GM21529 (cell line): ENCODE measurements at regions not wholly inside any gene's neighbourhood (a gene's known extent, or its start where the extent isn't known, plus 50 kb on each side); places are given as distances from the start of the nearest gene placed in this dataset.
A peak's percentile ranks its signal among the peaks of the same experiment; 100 is the strongest.

ENCODE experiments used
- ATAC-seq: cut with Tn5 transposase; IDR thresholded peaks from one replicate; pipeline ENCODE4 v1.9.1; 2021; ENCODE audit not compliant: unreplicated experiment

GRCh38 chr10:89829262-89829886, 128.0 kb downstream of the KIF20B start:
- no peak for ATAC-seq

- ATAC-seq, result no peak
Measured at GRCh38 chr10:89829887-89830269, 128.5 kb downstream of the KIF20B start.

GRCh38 chr10:89830624-89831023, 129.2 kb downstream of the KIF20B start:
- ATAC-seq, result no peak

GRCh38 chr10:89836840-89837164, 135.4 kb downstream of the KIF20B start:
- no peak for ATAC-seq

- ATAC-seq, result no peak
Measured at GRCh38 chr10:89837165-89838043, 136.0 kb downstream of the KIF20B start.

GRCh38 chr10:89838044-89838615, 136.7 kb downstream of the KIF20B start:
- ATAC-seq, result no peak

GRCh38 chr10:89845541-89846280, 144.3 kb downstream of the KIF20B start:
- ATAC-seq, result no peak

GRCh38 chr10:89846281-89846630, 144.9 kb downstream of the KIF20B start:
- no peak for ATAC-seq

- no peak for ATAC-seq
Measured at GRCh38 chr10:89846786-89847185, 145.4 kb downstream of the KIF20B start.

- ATAC-seq, result no peak
Measured at GRCh38 chr10:89852872-89853271, 151.5 kb downstream of the KIF20B start.

GRCh38 chr10:89853781-89854191, 152.4 kb downstream of the KIF20B start:
- ATAC-seq, result no peak

GRCh38 chr10:89857431-89858042, 156.1 kb downstream of the KIF20B start:
- ATAC-seq, result no peak

- ATAC-seq, result no peak
Measured at GRCh38 chr10:89861199-89861573, 159.8 kb downstream of the KIF20B start.

GRCh38 chr10:89861584-89862301, 160.4 kb downstream of the KIF20B start:
- no peak for ATAC-seq

- no peak for ATAC-seq
Measured at GRCh38 chr10:89867964-89868363, 166.6 kb downstream of the KIF20B start.

GRCh38 chr10:89869180-89869579, 167.8 kb downstream of the KIF20B start:
- no peak for ATAC-seq

- no peak for ATAC-seq
Measured at GRCh38 chr10:89869592-89870156, 168.3 kb downstream of the KIF20B start.

GRCh38 chr10:89870936-89871335, 169.5 kb downstream of the KIF20B start:
- no peak for ATAC-seq

GRCh38 chr10:89873055-89873454, 171.7 kb downstream of the KIF20B start:
- peak; percentile 86 for ATAC-seq

GRCh38 chr10:89875557-89875956, 174.2 kb downstream of the KIF20B start:
- ATAC-seq, result no peak
